GM12878 (cell line): ENCODE measurements at regions not wholly inside any gene's neighbourhood (a gene's known extent, or its start where the extent isn't known, plus 50 kb on each side); places are given as distances from the start of the nearest gene placed in this dataset.
A peak's percentile ranks its signal among the peaks of the same experiment; 100 is the strongest.

Source experiments
- ATAC-seq: fragments of 200-7000 bp; cut with Tn5 transposase; 3 replicates; pipeline ENCODE4 v1.9.1; 2020; ENCODE audit warnings: mild to moderate bottlenecking, moderate library complexity
- BruUV-seq: library from RNA; stranded (reverse); fragments of 400-500 nt; replicated peaks from 2 replicates; lab custom pipeline; 2021; lab: Mats Ljungman, UMichigan
- CTCF ChIA-PET: fragments of 300-600 bp; sonication (Branson Sonifier 250); formaldehyde crosslinking; extraction: SDS; loops from one replicate; lab custom pipeline; 2021; ENCODE audit warnings: inconsistent platforms; lab: Yijun Ruan, JAX
- POLR2A ChIA-PET: fragments of 350-600 bp; formaldehyde crosslinking; extraction: SDS; loops from one replicate; lab custom pipeline; 2021; ENCODE audit warnings: inconsistent platforms; lab: Charles Lee
- RAD21 ChIA-PET: fragments of 300-600 bp; sonication (Branson Sonifier 250); formaldehyde crosslinking; loops from one replicate; lab custom pipeline; 2023; ENCODE audit warnings: antibody characterized with exemption; ENCODE audit not compliant: unreplicated experiment; lab: Charles Lee
- SMC1A ChIA-PET: fragments of 300-600 bp; sonication (Branson Sonifier 250); formaldehyde crosslinking; loops from one replicate; lab custom pipeline; 2023; ENCODE audit not compliant: unreplicated experiment, uncharacterized antibody; lab: Charles Lee
- DNase-seq: peaks from one replicate; pipeline ENCODE4 v3.0.0-alpha.2; 2011; ENCODE audit warnings: low read depth, low spot score
- FAIRE-seq: peaks from 3 replicates; lab custom pipeline; 2011; peaks lifted over from hg19 to GRCh38; lab: Jason Lieb, UNC
- H2AFZ ChIP-seq: 2 replicates; pipeline ENCODE4 v1.6.0; 2011; ENCODE audit warnings: low read depth, low read length, control low read depth; ENCODE audit not compliant: control insufficient read depth
- H3K27ac ChIP-seq: 2 replicates; pipeline ENCODE4 v1.5.1; 2011; ENCODE audit warnings: control low read depth; ENCODE audit not compliant: control insufficient read depth, insufficient read depth
- H3K27me3 ChIP-seq, 2 experiments: replicated peaks in 1 of 2; 2 replicates each; pipeline versions ENCODE4 v1.6.0 to v1.6.1; 2011; ENCODE audit warnings: low read length in 1 of 2; ENCODE audit not compliant: control insufficient read depth in 2 of 2, insufficient read depth in 2 of 2
- H3K36me3 ChIP-seq, 2 experiments: 2 replicates each; pipeline ENCODE4 v1.5.1; 2011; ENCODE audit warnings: low read length in 1 of 2; ENCODE audit not compliant: control insufficient read depth in 2 of 2, insufficient read depth in 2 of 2
- H3K4me1 ChIP-seq: 2 replicates; pipeline ENCODE4 v1.6.1; 2011; ENCODE audit warnings: mild to moderate bottlenecking, low read length, moderate library complexity, mixed read lengths; ENCODE audit not compliant: control insufficient read depth, insufficient read depth
- H3K4me2 ChIP-seq: 2 replicates; pipeline ENCODE4 v1.6.0; 2011; ENCODE audit warnings: control low read depth; ENCODE audit not compliant: control insufficient read depth, insufficient read depth
- H3K4me3 ChIP-seq: fragments of 200-600 bp; sonication (generic); 2 replicates; pipeline ENCODE4 v1.5.1; 2016
- H3K79me2 ChIP-seq: 2 replicates; pipeline ENCODE4 v1.6.0; 2011; ENCODE audit warnings: low read length; ENCODE audit not compliant: control insufficient read depth, insufficient read depth
- H3K9ac ChIP-seq: 2 replicates; pipeline ENCODE4 v1.8.0; 2011; ENCODE audit warnings: low read length, control low read depth, mixed read lengths; ENCODE audit not compliant: control insufficient read depth, insufficient read depth
- H3K9me3 ChIP-seq: replicated peaks from 3 replicates; pipeline ENCODE4 v1.5.1; 2011; ENCODE audit warnings: mild to moderate bottlenecking, low read length; ENCODE audit not compliant: control insufficient read depth, insufficient read depth
- H4K20me1 ChIP-seq: 2 replicates; pipeline ENCODE4 v1.6.0; 2011; ENCODE audit not compliant: control insufficient read depth, insufficient read depth
- CTCF ChIP-seq, 3 experiments: IDR thresholded peaks in 2 of 3; conservative IDR thresholded peaks in 1 of 3; 2 replicates each; pipeline ENCODE4 v1.5.1; 2011; ENCODE audit warnings: low read depth in 3 of 3, low read length in 3 of 3, mild to moderate bottlenecking in 3 of 3, control low read depth in 2 of 3, moderate library complexity in 2 of 3, inconsistent platforms in 1 of 3, mixed read lengths in 1 of 3; ENCODE audit not compliant: control insufficient read depth in 2 of 3, insufficient read depth in 1 of 3; ENCODE audit errors: extremely low read depth in 1 of 3
- IKZF2 ChIP-seq, 2 experiments: fragments of 450-650 bp; IDR thresholded peaks; 2 replicates each; pipeline ENCODE4 v1.6.1; 2017; ENCODE audit warnings: mild to moderate bottlenecking in 2 of 2, moderate library complexity in 2 of 2
- RAD21 ChIP-seq: IDR thresholded peaks from 2 replicates; pipeline ENCODE4 v1.6.1; 2011; ENCODE audit warnings: mild to moderate bottlenecking, low read depth, low read length, moderate library complexity; ENCODE audit not compliant: insufficient read depth
- SKIL ChIP-seq: fragments of 450-650 bp; IDR thresholded peaks from 2 replicates; pipeline ENCODE4 v1.6.1; 2017; ENCODE audit warnings: mild to moderate bottlenecking, low read depth, inconsistent platforms; ENCODE audit not compliant: poor library complexity, severe bottlenecking
- SMC3 ChIP-seq: IDR thresholded peaks from 2 replicates; pipeline ENCODE4 v1.6.1; 2011; ENCODE audit warnings: low read length, improper control_type of control experiment, borderline replicate concordance
- SPI1 ChIP-seq: IDR thresholded peaks from 2 replicates; pipeline ENCODE4 v1.6.1; 2011; ENCODE audit warnings: low read depth, mild to moderate bottlenecking, low read length, moderate library complexity, borderline replicate concordance; ENCODE audit not compliant: insufficient read depth
- WRNIP1 ChIP-seq: IDR thresholded peaks from 2 replicates; pipeline ENCODE4 v1.6.1; 2011; ENCODE audit warnings: low read depth, low read length, improper control_type of control experiment, borderline replicate concordance
- WGBS: methylation state at CpG from one replicate; pipeline ENCODE4 v1.1.6; 2016; ENCODE audit warnings: low lambda C conversion rate; ENCODE audit not compliant: insufficient replicate concordance, insufficient coverage; ENCODE audit errors: missing lambda C conversion rate; 5-methylcytosine and 5-hydroxymethylcytosine counted together
- in situ Hi-C: fragments of 300-500 bp; cut with MboI; formaldehyde crosslinking; loops from 9 replicates; pipeline ENCODE4 v1.14.3; 2018; ENCODE audit warnings: mixed read lengths
- intact Hi-C: fragments of 100-400 bp; cut with micrococcal nuclease; formaldehyde crosslinking; loops from one replicate; pipeline ENCODE4 v1.14.2; 2022; ENCODE audit not compliant: unreplicated experiment
- TF ChIP-seq, protein P1 (sequence below): fragments of 450-650 bp; IDR thresholded peaks from 2 replicates; pipeline ENCODE4 v1.6.1; 2017; ENCODE audit warnings: mild to moderate bottlenecking

DNA sequence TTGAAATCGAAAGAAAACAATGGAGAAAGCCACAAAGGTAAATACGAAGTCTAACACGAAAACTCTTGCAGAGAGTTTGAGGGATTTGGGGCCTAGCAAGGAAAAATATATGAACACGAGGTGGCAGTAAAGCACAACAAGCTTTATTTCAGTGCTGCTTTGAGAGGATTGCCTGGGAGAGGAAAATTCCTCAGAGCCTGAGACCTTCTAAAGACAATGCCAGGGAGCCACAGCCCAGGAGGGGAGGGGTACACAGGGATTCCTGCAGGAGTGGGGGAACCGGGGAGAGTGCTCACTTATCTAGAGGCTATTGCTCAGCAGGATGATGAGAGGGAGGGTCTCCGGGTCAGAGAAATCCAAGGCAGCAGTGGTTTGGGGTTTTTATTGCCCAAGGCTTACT lies 134.9 kb upstream of the ADCY2 start:
- Histone ChIP-seq H3K4me1 (no peaks in the 10 kb centered on the region), H3K79me2 (no peaks in the 10 kb centered on the region), H3K9me3 (no peaks in the 10 kb centered on the region), H4K20me1 (no peaks in the 10 kb centered on the region), H3K36me3 (no peaks in the 10 kb centered on the region), H3K9ac (no peak overlapping the region), H3K4me2 (no peak overlapping the region), H3K4me3 (no peak overlapping the region), H3K27ac (no peak overlapping the region), H3K27me3 (no peaks in the 10 kb centered on the region), H2AFZ (no peak overlapping the region)
- peak; percentile 29; the same call in 1 of the 3 replicates for ATAC-seq
- TF ChIP-seq CTCF (IDR thresholded peaks at IDR 0.05 in 2 of 3, conservative IDR thresholded peaks at IDR 0.05 in 1 of 3; ENCODE audit: control insufficient read depth in 2 of 3, extremely low read depth in 1 of 3, insufficient read depth in 1 of 3, low read depth in 3 of 3, low read length in 3 of 3) (peak; percentile 36 to 46 (median 41); a peak in 3 of 6 replicates), SPI1 (no peak), SKIL (no peak), SMC3 (peak; percentile 62; the same call in 1 of the 2 replicates), IKZF2 (IDR thresholded peaks at IDR 0.05) (no peak), RAD21 (peak; percentile 69), WRNIP1 (no peak)
- TF ChIP-seq, protein P1, sequence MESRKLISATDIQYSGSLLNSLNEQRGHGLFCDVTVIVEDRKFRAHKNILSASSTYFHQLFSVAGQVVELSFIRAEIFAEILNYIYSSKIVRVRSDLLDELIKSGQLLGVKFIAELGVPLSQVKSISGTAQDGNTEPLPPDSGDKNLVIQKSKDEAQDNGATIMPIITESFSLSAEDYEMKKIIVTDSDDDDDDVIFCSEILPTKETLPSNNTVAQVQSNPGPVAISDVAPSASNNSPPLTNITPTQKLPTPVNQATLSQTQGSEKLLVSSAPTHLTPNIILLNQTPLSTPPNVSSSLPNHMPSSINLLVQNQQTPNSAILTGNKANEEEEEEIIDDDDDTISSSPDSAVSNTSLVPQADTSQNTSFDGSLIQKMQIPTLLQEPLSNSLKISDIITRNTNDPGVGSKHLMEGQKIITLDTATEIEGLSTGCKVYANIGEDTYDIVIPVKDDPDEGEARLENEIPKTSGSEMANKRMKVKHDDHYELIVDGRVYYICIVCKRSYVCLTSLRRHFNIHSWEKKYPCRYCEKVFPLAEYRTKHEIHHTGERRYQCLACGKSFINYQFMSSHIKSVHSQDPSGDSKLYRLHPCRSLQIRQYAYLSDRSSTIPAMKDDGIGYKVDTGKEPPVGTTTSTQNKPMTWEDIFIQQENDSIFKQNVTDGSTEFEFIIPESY: no peak
- ChIA-PET SMC1A (interaction anchor here (0.6 to 1.4 kb wide), 5 partner anchors 332 to 555 kb away, joined by 3 to 4 read pairs (median 3); no protein-coding TSS in a partner anchor), POLR2A (interaction anchor here (1.1 kb wide), 1 partner anchor 494 kb away, joined by 3 read pairs; no protein-coding TSS in a partner anchor), RAD21 (interaction anchor here (0.8 to 1.5 kb wide), 3 partner anchors 11 to 555 kb away, joined by 3 to 6 read pairs (median 5); no protein-coding TSS in a partner anchor), CTCF (interaction anchor here (0.6 to 2.1 kb wide), 9 partner anchors 333 to 1208 kb away, joined by 3 to 16 read pairs (median 3); no protein-coding TSS in a partner anchor)
- FAIRE-seq: no peak
- intact Hi-C loops: loop anchor here (1.0 to 5.0 kb wide), 4 partner anchors 131 to 555 kb away; no protein-coding TSS in a partner anchor
- no peak for DNase-seq
- no TSS peak for BruUV-seq
- in situ Hi-C loops: no loop called here
- 25% methylated on average over 6 of the region's 6 CpGs for WGBS
